ENCODE measurements at regions not wholly inside any gene's neighbourhood (a gene's known extent, or its start where the extent isn't known, plus 50 kb on each side); places are given as distances from the start of the nearest gene placed in this dataset.
"Not testable (repeated sequence)": the region's sequence is repeated elsewhere in the genome, so short reads cannot be mapped to it uniquely, and the experiment has no call there.

DNA sequence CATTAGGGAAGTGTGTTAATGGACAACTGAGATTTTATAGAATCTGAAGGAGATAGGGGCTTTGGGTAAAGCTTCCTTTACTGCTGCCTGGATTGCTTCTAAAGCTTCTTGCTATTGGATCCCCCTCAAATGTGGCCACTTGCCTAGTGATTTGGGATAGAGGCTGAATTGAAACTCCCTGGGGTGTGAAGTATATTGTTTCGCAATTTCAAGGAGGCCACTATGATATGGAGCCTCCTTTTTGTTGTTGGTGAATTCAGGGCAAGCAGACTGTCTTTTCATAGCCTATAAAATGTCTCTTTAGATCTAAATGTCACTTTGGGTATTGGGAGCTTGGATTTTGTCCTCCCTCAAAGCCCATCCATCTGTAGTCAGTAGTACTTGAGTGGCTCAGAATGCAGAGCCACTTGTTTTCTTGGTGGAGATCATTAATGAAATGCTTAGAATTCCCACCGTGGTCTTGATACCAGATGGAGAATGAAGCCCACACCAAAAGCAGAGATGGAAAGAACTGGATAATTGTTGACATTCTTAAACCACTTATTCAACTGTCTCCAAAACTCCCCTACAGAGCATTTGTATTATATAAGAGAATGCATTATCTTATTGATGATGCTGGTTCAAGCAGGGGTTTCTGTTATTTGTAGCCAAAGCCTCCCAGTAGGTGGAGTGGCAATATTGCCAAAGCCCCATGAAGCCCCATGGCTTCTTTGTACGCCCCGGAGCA, 144.3 kb upstream of the KCNE2 start:
- peak; percentile 33 for FAIRE-seq

DNA sequence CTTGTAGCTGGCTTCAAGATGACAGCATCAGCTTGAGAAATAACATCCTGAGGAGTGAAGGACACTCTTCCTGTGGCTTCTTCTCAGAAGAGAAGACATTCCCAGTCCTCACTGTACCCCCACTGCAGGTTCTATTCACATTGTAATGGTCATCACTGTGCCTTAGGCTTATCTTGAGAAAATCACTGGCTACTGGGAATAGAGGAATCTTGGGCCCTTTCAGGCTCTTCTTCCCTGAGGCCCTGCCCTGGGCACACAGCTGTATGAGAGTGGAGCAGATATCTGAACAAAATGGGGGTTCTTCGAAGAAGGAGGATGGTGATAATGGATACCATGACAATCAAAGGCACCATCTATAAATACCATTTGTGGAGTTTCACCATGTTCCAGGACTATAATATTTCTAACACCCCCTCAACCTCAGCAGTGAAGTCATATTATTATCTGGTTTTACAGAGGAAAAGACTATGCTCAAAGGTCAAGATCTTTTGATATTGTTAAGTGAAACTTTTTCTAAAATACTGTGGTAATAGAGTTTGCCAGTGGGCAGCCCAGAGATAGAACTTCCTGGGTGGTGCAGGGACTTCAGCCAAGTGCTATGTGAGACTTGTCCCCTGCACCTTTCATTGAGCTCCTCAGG, 143.1 kb upstream of the KCNE2 start:
- FAIRE-seq, result no peak

GRCh38 chr21:34221331-34222030, 142.3 kb upstream of the KCNE2 start:
- FAIRE-seq, result no peak

DNA sequence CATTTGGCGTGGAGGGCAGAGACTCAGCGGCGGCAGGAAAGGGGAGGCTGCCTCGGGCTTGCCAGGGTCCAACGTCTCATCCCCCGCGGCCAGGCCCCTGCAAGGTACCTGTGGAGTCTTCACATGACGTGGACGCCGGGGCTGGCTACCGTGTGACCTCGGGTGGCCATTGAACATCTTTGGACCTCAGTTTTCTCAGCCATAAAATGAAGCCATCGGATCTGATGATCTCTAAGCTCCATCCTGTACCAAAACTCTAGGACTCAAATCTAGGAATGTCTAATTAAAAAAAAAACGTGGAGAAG, 141.8 kb upstream of the KCNE2 start:
- no peak for FAIRE-seq

GRCh38 chr21:34223376-34223775, 140.4 kb upstream of the KCNE2 start:
- no peak for FAIRE-seq

- no peak for FAIRE-seq
Observed at GRCh38 chr21:34227386-34227852, 136.4 kb upstream of the KCNE2 start.

- no peak for FAIRE-seq
Observed at GRCh38 chr21:34228792-34229191, 135.0 kb upstream of the KCNE2 start.

GRCh38 chr21:34229353-34229752, 134.5 kb upstream of the KCNE2 start:
- FAIRE-seq, result no peak

DNA sequence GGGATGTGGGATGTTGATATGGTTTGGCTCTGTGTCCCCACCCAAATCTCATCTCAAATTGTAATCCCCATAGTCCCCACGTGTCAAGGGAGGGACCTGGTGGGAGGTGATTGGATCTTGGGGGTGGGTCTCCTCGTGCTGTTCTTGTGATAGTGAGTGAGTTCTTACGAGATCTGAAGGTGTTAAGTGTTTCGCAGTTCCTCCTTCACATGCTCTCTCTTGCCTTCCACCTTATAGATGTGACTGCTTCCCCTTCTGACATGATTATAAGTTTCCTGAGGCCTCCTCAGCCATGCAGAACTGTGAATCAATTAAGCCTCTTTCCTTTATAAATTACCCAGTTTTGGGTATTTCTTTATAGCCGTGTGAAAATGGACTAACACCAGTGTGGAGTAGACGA, 130.1 kb upstream of the KCNE2 start:
- FAIRE-seq, result not testable (repeated sequence)

DNA sequence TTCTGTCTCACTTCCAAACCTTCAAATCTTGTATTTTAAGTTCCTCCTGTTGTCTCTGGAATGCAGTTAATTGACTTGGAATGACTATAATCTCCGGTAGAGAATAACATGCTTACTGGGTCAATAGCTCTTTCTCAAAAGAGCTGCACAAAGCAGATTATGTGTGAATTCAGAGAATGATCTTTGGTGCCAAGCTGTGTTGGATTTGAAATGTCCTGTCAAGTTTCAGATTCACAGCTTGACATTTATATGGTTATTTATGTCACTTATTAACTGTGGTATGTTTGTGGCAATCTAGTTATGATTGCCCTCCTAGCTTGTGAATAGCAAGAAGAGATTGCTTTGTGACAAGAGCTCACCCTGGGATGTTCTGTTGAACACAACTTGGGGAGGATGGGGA, 128.3 kb upstream of the KCNE2 start:
- no peak for FAIRE-seq

- FAIRE-seq, result no peak
Observed at GRCh38 chr21:34242973-34243372, 120.8 kb upstream of the KCNE2 start.

DNA sequence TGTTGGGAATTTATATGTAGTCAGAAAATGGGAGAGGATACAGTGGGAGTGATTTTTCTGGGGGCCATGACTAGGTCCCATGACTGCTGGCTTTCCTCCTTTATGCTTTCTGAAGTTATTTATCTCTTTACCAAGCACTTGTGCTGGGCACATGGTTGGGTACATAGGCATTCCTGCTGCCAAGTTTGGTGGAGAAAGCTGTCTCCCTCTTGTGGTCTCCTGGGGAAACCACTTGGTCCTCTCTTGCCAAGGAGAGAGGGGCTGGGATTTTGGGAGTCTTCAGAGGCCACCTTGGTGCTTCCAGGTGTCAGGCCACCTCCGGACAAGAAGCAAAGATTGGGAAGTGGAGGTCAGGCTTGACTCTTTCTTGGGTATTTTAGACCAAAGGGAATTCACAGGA, 120.2 kb upstream of the KCNE2 start:
- no peak for FAIRE-seq

- no peak for FAIRE-seq
Observed at GRCh38 chr21:34252751-34253150, 111.1 kb upstream of the KCNE2 start.

- FAIRE-seq, result no peak
Observed at GRCh38 chr21:34255073-34255472, 108.7 kb upstream of the KCNE2 start.

DNA sequence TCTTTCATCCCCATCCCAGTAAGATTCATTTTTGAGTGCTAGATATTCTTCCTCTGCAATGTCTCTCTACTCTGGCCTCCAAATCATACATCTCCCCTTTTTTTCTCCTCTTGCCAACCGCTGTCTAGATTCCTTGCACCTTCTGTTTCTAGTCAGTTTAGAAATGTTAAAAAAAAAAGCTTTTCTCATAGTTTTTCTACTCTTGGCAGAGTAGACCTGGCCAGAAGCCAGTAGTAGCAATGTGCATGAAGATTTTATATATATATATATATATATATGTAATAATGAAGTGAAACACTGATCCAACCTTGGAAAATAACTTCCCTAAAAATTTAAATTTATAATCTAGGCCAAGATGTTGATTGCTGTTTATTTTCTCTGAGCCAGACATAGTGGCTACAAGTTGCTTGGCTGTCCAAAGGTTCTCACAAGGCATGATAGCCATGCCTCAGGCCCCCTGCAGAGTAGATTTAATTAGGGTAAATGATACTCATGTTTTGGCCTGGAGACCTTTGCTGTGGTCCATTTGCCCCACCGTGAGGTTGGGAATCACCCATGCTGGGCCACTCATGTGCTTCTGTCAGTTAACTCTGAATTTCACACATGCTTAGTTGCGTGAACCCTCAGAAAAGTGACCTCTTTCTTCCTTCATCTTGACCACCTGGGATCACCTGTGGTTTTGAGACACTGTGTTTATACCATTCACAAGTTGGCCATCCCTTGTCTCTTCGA, 103.4 kb upstream of the KCNE2 start:
- no peak for FAIRE-seq

DNA sequence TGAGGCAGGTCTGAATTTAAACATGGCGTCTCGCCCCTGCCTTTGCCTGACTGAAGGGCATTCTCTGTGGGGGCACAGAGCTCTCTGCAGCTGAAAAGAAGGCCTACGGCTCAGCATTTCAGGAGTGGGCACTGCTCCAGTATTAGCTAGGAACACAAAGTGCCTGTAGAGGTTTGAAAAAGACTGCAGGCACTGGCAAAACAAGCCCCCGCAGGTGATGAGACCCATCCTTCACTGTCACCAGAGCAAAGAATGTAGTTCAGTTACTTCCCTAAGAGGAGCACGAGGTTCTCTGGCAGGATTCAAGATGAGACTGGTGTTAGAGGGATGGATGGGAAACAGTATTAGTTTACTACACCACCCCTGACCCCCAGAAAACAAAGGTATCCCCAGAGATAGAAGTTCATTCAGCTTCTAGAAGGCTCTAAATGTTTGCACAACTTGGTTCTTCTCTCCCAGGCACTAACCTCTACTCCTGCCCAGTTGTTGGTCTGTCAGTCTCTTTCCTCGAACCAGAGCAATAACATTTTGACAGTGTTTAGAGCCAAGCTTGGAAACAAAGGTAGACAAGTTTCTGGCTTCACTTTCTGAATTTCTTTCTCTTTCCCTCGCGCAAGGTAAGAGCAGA, 101.9 kb upstream of the KCNE2 start:
- no peak for FAIRE-seq

- FAIRE-seq, result no peak
Observed at GRCh38 chr21:34262469-34262845, 101.3 kb upstream of the KCNE2 start.

- no peak for FAIRE-seq
Observed at GRCh38 chr21:34263629-34264028, 100.2 kb upstream of the KCNE2 start.

DNA sequence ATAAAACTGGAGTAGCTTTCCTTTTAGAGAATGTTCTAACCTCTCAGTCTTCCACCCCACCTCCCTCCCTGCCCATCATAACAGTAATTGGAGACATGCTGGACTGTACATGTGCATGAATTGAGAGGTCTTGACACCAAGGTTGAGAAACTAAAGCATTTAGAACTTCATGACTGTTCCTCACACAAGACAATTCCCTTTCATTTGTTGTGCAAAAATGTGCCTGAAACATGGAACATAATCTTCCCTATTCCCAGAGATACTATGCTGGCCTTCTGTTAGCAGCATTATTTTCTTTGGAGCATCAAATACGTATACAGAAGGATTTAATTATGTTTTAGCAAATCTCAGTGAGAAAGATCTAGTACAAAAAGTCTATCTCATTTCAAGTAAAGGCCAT, 97.5 kb upstream of the KCNE2 start:
- FAIRE-seq, result no peak

DNA sequence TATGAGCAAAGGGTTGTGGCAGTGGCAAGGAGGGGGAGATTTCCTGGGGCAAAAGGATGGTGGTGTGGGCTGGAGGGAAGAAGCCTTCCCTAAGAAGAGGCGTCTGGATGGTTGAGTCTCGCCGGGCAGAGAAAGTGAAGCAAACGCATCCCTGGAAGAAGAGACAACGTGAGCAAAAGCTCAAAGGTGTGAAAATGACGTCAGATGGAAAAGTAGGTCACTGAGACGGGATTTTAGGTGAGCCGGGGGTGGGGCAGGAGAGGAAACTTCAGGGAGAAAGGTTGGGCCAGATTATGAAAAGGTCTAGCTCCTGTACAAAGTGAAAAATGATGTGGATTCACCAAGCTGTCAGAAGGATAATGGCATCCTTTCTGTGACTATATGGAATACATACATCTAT, 95.3 kb upstream of the KCNE2 start:
- no peak for FAIRE-seq

DNA sequence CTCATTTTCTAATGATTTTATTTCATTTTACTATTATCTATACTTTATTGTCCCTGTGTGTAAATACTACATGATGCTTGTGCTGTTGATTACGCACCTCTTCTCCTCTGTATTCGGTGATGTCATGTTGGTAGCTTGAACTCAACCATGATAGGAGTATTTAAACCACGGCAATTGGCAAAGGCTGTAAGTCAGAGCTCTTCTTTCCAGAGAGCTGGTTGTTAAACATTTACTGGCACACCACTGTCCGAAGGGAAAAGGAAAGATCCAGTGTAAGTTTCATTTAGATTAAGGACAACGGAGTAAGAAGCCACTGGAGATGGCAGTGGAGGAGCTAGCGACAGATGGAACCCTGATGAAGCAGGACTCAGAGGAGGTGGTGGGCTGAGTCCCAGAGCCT, 93.4 kb upstream of the KCNE2 start:
- FAIRE-seq, result no peak

- no peak for FAIRE-seq
Observed at GRCh38 chr21:34271189-34271851, 92.5 kb upstream of the KCNE2 start.

Measured in endometrium (tissue), 2 donors.